DMS 273 (cell line): ENCODE measurements at regions not wholly inside any gene's neighbourhood (a gene's known extent, or its start where the extent isn't known, plus 50 kb on each side); places are given as distances from the start of the nearest gene placed in this dataset.
"Not testable (repeated sequence)": the region's sequence is repeated elsewhere in the genome, so short reads cannot be mapped to it uniquely, and the experiment has no call there.

ENCODE experiments used
- DNase-seq: peaks from one replicate; lab custom pipeline; 2025; ENCODE audit not compliant: unreplicated experiment; lab: John Stamatoyannopoulos, UW

- no peak for DNase-seq
These were observed 55.5 kb upstream of the CD93 start for GRCh38 chr20:23141450-23142161.

- no peak for DNase-seq
These were observed 54.9 kb upstream of the CD93 start for GRCh38 chr20:23140991-23141390.

- not testable (repeated sequence) for DNase-seq
These were observed 53.9 kb upstream of the CD93 start for GRCh38 chr20:23139984-23140383.

GRCh38 chr20:23139524-23139923 lies 53.4 kb upstream of the CD93 start:
- DNase-seq: no peak

GRCh38 chr20:23138682-23139081 lies 52.6 kb upstream of the CD93 start:
- no peak for DNase-seq

GRCh38 chr20:23138226-23138625 lies 52.1 kb upstream of the CD93 start:
- no peak for DNase-seq

- no peak for DNase-seq
These were observed 51.0 kb upstream of the CD93 start for GRCh38 chr20:23136893-23137745.

- DNase-seq: no peak
These were observed 49.6 kb upstream of the CD93 start for GRCh38 chr20:23135449-23136420.
